Ishikawa (cell line): ENCODE measurements at regions not wholly inside any gene's neighbourhood (a gene's known extent, or its start where the extent isn't known, plus 50 kb on each side); places are given as distances from the start of the nearest gene placed in this dataset.
A peak's percentile ranks its signal among the peaks of the same experiment; 100 is the strongest.

Experiments used
- CEBPB ChIP-seq: IDR thresholded peaks from 2 replicates; pipeline ENCODE4 v1.6.1; 2012
- CREB1 ChIP-seq: IDR thresholded peaks from 2 replicates; pipeline ENCODE4 v1.6.1; 2012; ENCODE audit warnings: low read depth
- EGR1 ChIP-seq: IDR thresholded peaks from 2 replicates; pipeline ENCODE4 v1.6.1; 2012
- EP300 ChIP-seq: IDR thresholded peaks from 2 replicates; pipeline ENCODE4 v1.6.1; 2012; ENCODE audit warnings: borderline replicate concordance
- FOXM1 ChIP-seq: IDR thresholded peaks from 2 replicates; pipeline ENCODE4 v1.6.1; 2012; ENCODE audit warnings: low read depth, borderline replicate concordance
- NFIC ChIP-seq: IDR thresholded peaks from 2 replicates; pipeline ENCODE4 v1.6.1; 2012
- RAD21 ChIP-seq: IDR thresholded peaks from 2 replicates; pipeline ENCODE4 v1.6.1; 2012; ENCODE audit warnings: low read depth
- REST ChIP-seq: IDR thresholded peaks from 2 replicates; pipeline ENCODE4 v1.6.1; 2012; ENCODE audit warnings: low read depth, mild to moderate bottlenecking
- TAF1 ChIP-seq: IDR thresholded peaks from 2 replicates; pipeline ENCODE4 v1.6.1; 2012; ENCODE audit warnings: low read depth, mild to moderate bottlenecking
- TCF12 ChIP-seq: IDR thresholded peaks from 2 replicates; pipeline ENCODE4 v1.6.1; 2012; ENCODE audit warnings: low read depth
- TEAD4 ChIP-seq: IDR thresholded peaks from 2 replicates; pipeline ENCODE4 v1.6.1; 2012
- USF1 ChIP-seq: IDR thresholded peaks from 2 replicates; pipeline ENCODE4 v1.6.1; 2012
- YY1 ChIP-seq: IDR thresholded peaks from 2 replicates; pipeline ENCODE4 v1.6.1; 2012; ENCODE audit warnings: low read depth
- ZBTB7A ChIP-seq: IDR thresholded peaks from 2 replicates; pipeline ENCODE4 v1.6.1; 2012; ENCODE audit warnings: low read depth
- TF ChIP-seq, protein P1 (sequence below): IDR thresholded peaks from 2 replicates; pipeline ENCODE4 v1.6.1; 2012

DNA sequence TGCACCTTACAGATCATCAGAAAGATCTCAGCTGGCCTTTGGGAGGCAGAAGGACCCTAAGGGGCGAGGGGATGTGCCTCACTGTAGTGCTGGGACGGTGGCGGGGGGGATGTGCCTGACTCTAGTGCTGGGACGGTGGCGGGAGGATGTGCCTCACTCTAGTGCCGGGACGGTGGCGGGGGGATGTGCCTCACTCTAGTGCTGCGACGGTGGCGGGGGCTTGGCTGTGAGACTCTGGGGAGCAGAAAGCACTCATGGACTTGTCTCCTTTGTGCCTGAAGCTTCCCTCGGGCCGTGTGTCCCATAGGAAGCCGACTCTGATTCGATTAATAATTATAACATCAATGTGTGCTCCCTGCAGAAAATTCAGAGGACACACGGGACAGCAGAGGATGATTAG is 126.6 kb downstream of the ZNF664 start:
- TF ChIP-seq YY1 (no peak), TCF12 (no peak), REST (no peak)

- no peak for TF ChIP-seq CEBPB
- no peak for TF ChIP-seq YY1
These were observed 127.7 kb downstream of the ZNF664 start for GRCh38 chr12:124100572-124101178.

GRCh38 chr12:124105546-124105945 is 132.5 kb downstream of the ZNF664 start:
- TF ChIP-seq USF1 (no peak), REST (no peak), FOXM1 (no peak), CREB1 (no peak), TAF1 (no peak)
- TF ChIP-seq, protein P1, sequence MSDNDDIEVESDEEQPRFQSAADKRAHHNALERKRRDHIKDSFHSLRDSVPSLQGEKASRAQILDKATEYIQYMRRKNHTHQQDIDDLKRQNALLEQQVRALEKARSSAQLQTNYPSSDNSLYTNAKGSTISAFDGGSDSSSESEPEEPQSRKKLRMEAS: no peak

- TF ChIP-seq CREB1 (no peak), USF1 (no peak), EP300 (no peak), ZBTB7A (no peak)
These were observed 134.3 kb downstream of the ZNF664 start for GRCh38 chr12:124107351-124107750.

GRCh38 chr12:124109760-124110159 is 136.7 kb downstream of the ZNF664 start:
- peak; percentile 96 for TF ChIP-seq USF1
- TF ChIP-seq TEAD4: no peak
- no peak for TF ChIP-seq NFIC

- TF ChIP-seq EP300 (no peak), EGR1 (no peak), CEBPB (no peak), YY1 (no peak), RAD21 (no peak)
These were observed 137.4 kb downstream of the ZNF664 start for GRCh38 chr12:124110372-124110883.

GRCh38 chr12:124111006-124111405 is 138.0 kb downstream of the ZNF664 start:
- TF ChIP-seq REST (no peak), CREB1 (no peak), TEAD4 (no peak), NFIC (no peak), EGR1 (no peak), EP300 (no peak), TCF12 (no peak), FOXM1 (no peak), YY1 (no peak), USF1 (no peak), TAF1 (no peak), CEBPB (no peak)
- TF ChIP-seq, protein P1: no peak
